Endothelial cell of umbilical vein (primary cell): ENCODE measurements at regions not wholly inside any gene's neighbourhood (a gene's known extent, or its start where the extent isn't known, plus 50 kb on each side); places are given as distances from the start of the nearest gene placed in this dataset.

ENCODE experiments used
- BruUV-seq: library from RNA; stranded (reverse); fragments of 400-500 nt; replicated peaks from 2 replicates; lab custom pipeline; 2021; lab: Mats Ljungman, UMichigan
- CTCF ChIA-PET: fragments of 300-600, 350-600 bp; sonication (Branson Sonifier 250); formaldehyde crosslinking; loops from one replicate; lab custom pipeline; 2021; ENCODE audit warnings: antibody characterized with exemption, inconsistent platforms; lab: Charles Lee
- POLR2A ChIA-PET: fragments of 300-600, 350-600 bp; sonication (Branson Sonifier 250); formaldehyde crosslinking; loops from one replicate; lab custom pipeline; 2021; ENCODE audit warnings: antibody characterized with exemption, inconsistent platforms; lab: Charles Lee
- DNase-seq: peaks from one replicate; pipeline ENCODE4 v3.0.0-alpha.2; 2011; ENCODE audit warnings: low read depth, low spot score
- FAIRE-seq: peaks from 2 replicates; lab custom pipeline; 2011; peaks lifted over from hg19 to GRCh38; lab: Jason Lieb, UNC
- H2AFZ ChIP-seq: 2 replicates; pipeline ENCODE4 v1.6.0; 2012; ENCODE audit warnings: low read depth, low read length, control low read depth, inconsistent platforms
- H3K27ac ChIP-seq: 2 replicates; pipeline ENCODE4 v1.5.1; 2011; ENCODE audit warnings: low read depth, mild to moderate bottlenecking, control low read depth, low read length, moderate library complexity; ENCODE audit not compliant: insufficient read depth
- H3K27me3 ChIP-seq, 2 experiments: 2 replicates each; pipeline versions ENCODE4 v1.6.0 to v1.6.1; 2011; ENCODE audit warnings: low read length in 2 of 2, mixed read lengths in 1 of 2; ENCODE audit not compliant: control insufficient read depth in 2 of 2, insufficient read depth in 2 of 2
- H3K36me3 ChIP-seq, 2 experiments: 2 replicates in 1 of 2; 3 replicates in 1 of 2; pipeline ENCODE4 v1.5.1; 2011; ENCODE audit warnings: low read length in 2 of 2, mild to moderate bottlenecking in 1 of 2, moderate library complexity in 1 of 2; ENCODE audit not compliant: control insufficient read depth in 2 of 2, insufficient read depth in 2 of 2; ENCODE audit errors: extremely low read depth in 1 of 2
- H3K4me1 ChIP-seq: 3 replicates; pipeline ENCODE4 v1.5.1; 2011; ENCODE audit warnings: mild to moderate bottlenecking, low read length; ENCODE audit not compliant: control insufficient read depth, insufficient read depth; ENCODE audit errors: extremely low read depth
- H3K4me2 ChIP-seq: 2 replicates; pipeline ENCODE4 v1.6.1; 2011; ENCODE audit warnings: low read length, control low read depth, mixed read lengths; ENCODE audit not compliant: insufficient read depth
- H3K4me3 ChIP-seq, 3 experiments: fragments of 200-600 bp in 1 of 3; sonication (generic), shearing (Covaris generic) in 1 of 3; replicated peaks in 1 of 3; 2 replicates each; pipeline ENCODE4 v1.5.1; 2011 to 2016; ENCODE audit warnings: control low read depth in 3 of 3, low read length in 3 of 3, mild to moderate bottlenecking in 2 of 3, inconsistent platforms in 1 of 3, low read depth in 1 of 3, moderate library complexity in 1 of 3; ENCODE audit not compliant: insufficient read depth in 1 of 3
- H3K79me2 ChIP-seq: 2 replicates; pipeline ENCODE4 v1.6.0; 2012; ENCODE audit warnings: low read length, inconsistent platforms; ENCODE audit not compliant: control insufficient read depth, insufficient read depth
- H3K9ac ChIP-seq: replicated peaks from 2 replicates; pipeline ENCODE3; 2011; ENCODE audit warnings: low read length, control low read depth; ENCODE audit not compliant: insufficient read depth; ENCODE audit errors: extremely low read depth
- H3K9me1 ChIP-seq: replicated peaks from 3 replicates; pipeline ENCODE4 v1.6.0; 2011; ENCODE audit warnings: mild to moderate bottlenecking, low read length; ENCODE audit not compliant: control insufficient read depth, insufficient read depth; ENCODE audit errors: extremely low read depth
- H3K9me3 ChIP-seq: replicated peaks from 2 replicates; pipeline ENCODE4 v1.5.1; 2012; ENCODE audit warnings: low read length, inconsistent platforms; ENCODE audit not compliant: control insufficient read depth, insufficient read depth
- H4K20me1 ChIP-seq: replicated peaks from 2 replicates; pipeline ENCODE3; 2011; ENCODE audit warnings: mild to moderate bottlenecking, low read length; ENCODE audit not compliant: control insufficient read depth, insufficient read depth; ENCODE audit errors: extremely low read depth
- CTCF ChIP-seq, 2 donors: IDR thresholded peaks; 1 replicate in 1 of 2; 2 replicates in 1 of 2; pipeline ENCODE4 v1.5.1; 2011; ENCODE audit warnings: low read length in 2 of 2, mild to moderate bottlenecking in 2 of 2, moderate library complexity in 2 of 2, control low read depth in 1 of 2, inconsistent platforms in 1 of 2, low read depth in 1 of 2; ENCODE audit not compliant: insufficient read depth in 1 of 2; ENCODE audit errors: extremely low read depth in 1 of 2
- EZH2 ChIP-seq: IDR thresholded peaks from 2 replicates; pipeline ENCODE4 v1.6.1; 2012; ENCODE audit warnings: borderline replicate concordance, low read depth, mild to moderate bottlenecking, moderate library complexity, low read length, inconsistent platforms; ENCODE audit not compliant: severe bottlenecking
- FOS ChIP-seq: IDR thresholded peaks from 2 replicates; pipeline ENCODE4 v1.6.1; 2011; ENCODE audit warnings: mild to moderate bottlenecking, low read length, moderate library complexity, borderline replicate concordance; ENCODE audit not compliant: insufficient read depth
- GATA2 ChIP-seq: IDR thresholded peaks from 2 replicates; pipeline ENCODE4 v1.7.0; 2011; ENCODE audit warnings: low read depth, mild to moderate bottlenecking, moderate library complexity, mixed read lengths, low read length; ENCODE audit not compliant: insufficient read length, insufficient read depth
- JUN ChIP-seq: IDR thresholded peaks from 2 replicates; pipeline ENCODE4 v1.6.1; 2011; ENCODE audit warnings: borderline replicate concordance, low read depth; ENCODE audit not compliant: insufficient read length, insufficient read depth
- MYC ChIP-seq: IDR thresholded peaks from one replicate; pipeline ENCODE4 v1.6.1; 2011; ENCODE audit warnings: mild to moderate bottlenecking, low read depth, low read length
- POLR2A ChIP-seq: IDR thresholded peaks from 2 replicates; pipeline ENCODE4 v1.6.1; 2012; ENCODE audit warnings: low read depth, mild to moderate bottlenecking, control low read depth, low read length
- POLR2AphosphoS5 ChIP-seq: IDR thresholded peaks from 2 replicates; pipeline ENCODE4 v1.6.1; 2012; ENCODE audit warnings: low read depth, mild to moderate bottlenecking, control low read depth, low read length, moderate library complexity; ENCODE audit not compliant: insufficient read depth
- dilution Hi-C: fragments of 300-500 bp; cut with MboI; formaldehyde crosslinking; loops from one replicate; pipeline ENCODE4 v1.15.0; 2019; ENCODE audit warnings: low sequenced_read_pairs; ENCODE audit not compliant: extremely low pct_ligation_motif_present
- intact Hi-C: fragments of 100-400 bp; cut with micrococcal nuclease; formaldehyde crosslinking; loops from one replicate; pipeline ENCODE4 v1.10.0; 2022
- TF ChIP-seq, protein P1 (sequence below): IDR thresholded peaks from 2 replicates; pipeline ENCODE4 v1.6.1; 2011; ENCODE audit not compliant: insufficient read depth, insufficient read length

GRCh38 chr13:44241638-44242037 lies 132.0 kb upstream of the SERP2 start:
- no TSS peak for BruUV-seq
- Histone ChIP-seq H3K9me1 (no peaks in the 10 kb centered on the region), H4K20me1 (no peaks in the 10 kb centered on the region), H3K4me1 (peaks cover 27% of the 10 kb centered on the region), H3K36me3 (no peaks in the 10 kb centered on the region), H3K79me2 (no peaks in the 10 kb centered on the region), H3K4me2 (no peak overlapping the region), H3K9ac (no peak overlapping the region), H3K27ac (no peak overlapping the region), H2AFZ (no peak overlapping the region), H3K27me3 (no peaks in the 10 kb centered on the region), H3K9me3 (no peaks in the 10 kb centered on the region), H3K4me3 (no peak overlapping the region)
- dilution Hi-C loops (no loop called here), intact Hi-C loops (no loop called here)
- TF ChIP-seq POLR2A: no peak
- no peak for TF ChIP-seq EZH2
- TF ChIP-seq GATA2: no peak
- TF ChIP-seq JUN: no peak
- TF ChIP-seq POLR2AphosphoS5: no peak
- TF ChIP-seq, protein P1, sequence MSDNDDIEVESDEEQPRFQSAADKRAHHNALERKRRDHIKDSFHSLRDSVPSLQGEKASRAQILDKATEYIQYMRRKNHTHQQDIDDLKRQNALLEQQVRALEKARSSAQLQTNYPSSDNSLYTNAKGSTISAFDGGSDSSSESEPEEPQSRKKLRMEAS: no peak
- no peak for TF ChIP-seq CTCF (IDR thresholded peaks at IDR 0.05; ENCODE audit: extremely low read depth in 1 of 2, insufficient read depth in 1 of 2, low read depth in 1 of 2, low read length in 2 of 2)
- TF ChIP-seq FOS: no peak
- TF ChIP-seq MYC: no peak
- no peak for FAIRE-seq
- ChIA-PET POLR2A (interaction anchor here (1.0 kb wide), 1 partner anchor 195 kb away, joined by 3 read pairs; no protein-coding TSS in a partner anchor), CTCF (interaction anchor here (2.7 kb wide), 1 partner anchor 197 kb away, joined by 16 read pairs; no protein-coding TSS in a partner anchor)
- DNase-seq: no peak
